ENCODE measurements at regions not wholly inside any gene's neighbourhood (a gene's known extent, or its start where the extent isn't known, plus 50 kb on each side); places are given as distances from the start of the nearest gene placed in this dataset.

- no peak for FAIRE-seq
These were observed 96.7 kb upstream of the IGSF21 start for GRCh38 chr1:18010945-18011344.

More at GRCh38 chr1:18010945-18011344, 96.7 kb upstream of the IGSF21 start:
- H2BK5ac ChIP-seq (ENCODE audit: low read depth, low read length): no peak overlapping the region
- H3K23ac ChIP-seq (ENCODE audit: insufficient read length): no peak overlapping the region
- H4K91ac ChIP-seq (replicated peaks; ENCODE audit: insufficient read length, low read length): no peak overlapping the region
- no peak overlapping the region for H3K14ac ChIP-seq (ENCODE audit: insufficient read length)
- TF ChIP-seq GABPA (IDR thresholded peaks at IDR 0.05; ENCODE audit: borderline replicate concordance, insufficient read depth, low read length) (no peak), RXRA (IDR thresholded peaks at IDR 0.05; ENCODE audit: insufficient read depth, low read depth, low read length) (no peak), POLR2AphosphoS5 (IDR thresholded peaks at IDR 0.05; ENCODE audit: low read depth, low read length) (no peak), SIN3A (conservative IDR thresholded peaks at IDR 0.05 in 1 of 2, IDR thresholded peaks at IDR 0.05 in 1 of 2; ENCODE audit: low read depth in 1 of 2, low read length in 2 of 2) (no peak), BCL11A (IDR thresholded peaks at IDR 0.05; ENCODE audit: low read depth in 2 of 2, low read length in 2 of 2) (no peak), POLR2A (IDR thresholded peaks at IDR 0.05; ENCODE audit: control extremely low read depth in 1 of 2, low read depth in 2 of 2, low read length in 2 of 2) (no peak), SAP30 (IDR thresholded peaks at IDR 0.05; ENCODE audit: insufficient read depth, insufficient replicate concordance, low read length) (no peak), RFX5 (IDR thresholded peaks at IDR 0.05; ENCODE audit: borderline replicate concordance, low read depth, low read length) (no peak), USF2 (IDR thresholded peaks at IDR 0.05; ENCODE audit: low read length) (no peak)
- H4K20me1 ChIP-seq (replicated peaks in 1 of 2; ENCODE audit: control insufficient read depth in 1 of 2, insufficient read depth in 2 of 2, low read length in 2 of 2): no peaks in the 10 kb centered on the region
- H2BK15ac ChIP-seq (ENCODE audit: low read length): no peak overlapping the region
- H3K27me3 ChIP-seq (replicated peaks in 1 of 4; ENCODE audit: control insufficient read depth in 3 of 4, extremely low read depth in 1 of 4, insufficient read depth in 3 of 4, low read length in 3 of 4): no peaks in the 10 kb centered on the region; a peak in 1 of 7 replicates
- CTCF ChIA-PET (ENCODE audit: partially characterized antibody): interaction anchor here (1.7 kb wide), 1 partner anchor 15 kb away, joined by 4 read pairs; no protein-coding TSS in a partner anchor
- H3K18ac ChIP-seq (ENCODE audit: extremely low read depth, low read length): no peak overlapping the region
- POLR2A ChIA-PET (ENCODE audit: partially characterized antibody): interaction anchor here (0.7 kb wide), 1 partner anchor 940 kb away, joined by 4 read pairs; no protein-coding TSS in a partner anchor
- H3K79me2 ChIP-seq (ENCODE audit: control insufficient read depth in 1 of 2, insufficient read depth in 2 of 2, low read length in 2 of 2): no peaks in the 10 kb centered on the region
- H3K4me3 ChIP-seq (ENCODE audit: extremely low read depth in 1 of 4, insufficient read depth in 2 of 4, low read depth in 3 of 4, low read length in 4 of 4): no peak overlapping the region
- no peak overlapping the region for H4K8ac ChIP-seq (ENCODE audit: extremely low read depth, insufficient read depth, low read length)
- no peak overlapping the region for H3K4ac ChIP-seq (replicated peaks; ENCODE audit: insufficient read length, low read depth, low read length)
- H3K9ac ChIP-seq (replicated peaks in 1 of 4; ENCODE audit: extremely low read depth in 1 of 4, low read depth in 3 of 4, low read length in 3 of 4): no peak overlapping the region
- H3K9me3 ChIP-seq (ENCODE audit: insufficient read depth in 2 of 2, low read depth in 1 of 2, low read length in 1 of 2): no peaks in the 10 kb centered on the region; a peak in 1 of 4 replicates
- H3K79me1 ChIP-seq (ENCODE audit: low read depth, low read length): no peaks in the 10 kb centered on the region
- no peak overlapping the region for H3K56ac ChIP-seq (replicated peaks; ENCODE audit: insufficient read length, low read depth, low read length)
- H2BK12ac ChIP-seq (ENCODE audit: low read depth, low read length): no peak overlapping the region
- no peak overlapping the region for H2AK5ac ChIP-seq (ENCODE audit: low read depth, low read length)
- no peak overlapping the region for H2BK120ac ChIP-seq (replicated peaks; ENCODE audit: low read depth, low read length)
- no peak overlapping the region for H3K27ac ChIP-seq (ENCODE audit: low read depth, low read length)
- WGBS, 2 experiments (ENCODE audit: extremely low coverage in 1 of 2, insufficient coverage in 1 of 2, insufficient read length in 1 of 2, insufficient replicate concordance in 2 of 2, low coverage in 1 of 2, low lambda C conversion rate in 2 of 2, missing lambda C conversion rate in 1 of 2): 96% methylated on average over 2 of the region's 2 CpGs; no CpG with 5 or more reads in 1 of the 2 experiments
- H3K23me2 ChIP-seq (ENCODE audit: low read depth, low read length): no peaks in the 10 kb centered on the region
- H3K36me3 ChIP-seq (ENCODE audit: control insufficient read depth in 2 of 4, insufficient read depth in 4 of 4, low read length in 3 of 4): no peaks in the 10 kb centered on the region
- no peak overlapping the region for H4K5ac ChIP-seq (ENCODE audit: insufficient read length, low read depth, low read length)
- peaks cover 5 to 10% (median 5%) of the 10 kb centered on the region in 4 experiments for H3K4me1 ChIP-seq (replicated peaks in 1 of 4; ENCODE audit: control insufficient read depth in 3 of 4, insufficient read depth in 4 of 4, low read length in 3 of 4)
- H3K4me2 ChIP-seq (ENCODE audit: insufficient read depth in 1 of 2, low read depth in 2 of 2, low read length in 2 of 2): no peak overlapping the region
- H2AFZ ChIP-seq (ENCODE audit: low read length): no peak overlapping the region
- H2BK20ac ChIP-seq (ENCODE audit: low read length): no peak overlapping the region
- no peak for DNase-seq (ENCODE audit: low read depth in 1 of 2, low spot score in 2 of 2)
